Skeletal muscle tissue (tissue), 3 donors: ENCODE measurements at regions not wholly inside any gene's neighbourhood (a gene's known extent, or its start where the extent isn't known, plus 50 kb on each side); places are given as distances from the start of the nearest gene placed in this dataset.

ENCODE experiments used
- H3K27ac ChIP-seq: one replicate; pipeline ENCODE4 v1.7.0; 2013; ENCODE audit warnings: mild to moderate bottlenecking, low read depth, low read length, inconsistent platforms
- H3K27me3 ChIP-seq, 3 donors: one replicate each; pipeline ENCODE4 v1.7.0; 2013; ENCODE audit warnings: low read length in 3 of 3; ENCODE audit not compliant: control insufficient read depth in 3 of 3, insufficient read depth in 3 of 3
- H3K36me3 ChIP-seq, 3 donors: one replicate each; pipeline ENCODE4 v1.7.0; 2013; ENCODE audit warnings: low read length in 3 of 3; ENCODE audit not compliant: control insufficient read depth in 3 of 3, insufficient read depth in 3 of 3
- H3K4me1 ChIP-seq, 3 donors: one replicate each; pipeline ENCODE4 v1.7.0; 2013; ENCODE audit warnings: low read length in 3 of 3, mild to moderate bottlenecking in 3 of 3; ENCODE audit not compliant: control insufficient read depth in 3 of 3, insufficient read depth in 3 of 3
- H3K4me3 ChIP-seq, 3 donors: one replicate each; pipeline ENCODE4 v1.7.0; 2013; ENCODE audit warnings: low read length in 3 of 3
- H3K9ac ChIP-seq, 3 donors: one replicate each; pipeline ENCODE4 v1.7.0; 2013; ENCODE audit warnings: low read length in 3 of 3, mild to moderate bottlenecking in 3 of 3, moderate library complexity in 2 of 3, low read depth in 1 of 3
- H3K9me3 ChIP-seq, 3 donors: one replicate each; pipeline ENCODE4 v1.7.0; 2013; ENCODE audit warnings: low read length in 3 of 3; ENCODE audit not compliant: control insufficient read depth in 3 of 3
- donor health status: Osteomylitis.

- H3K4me1 ChIP-seq = peaks cover 0 to 3% (median 2%) of the 10 kb centered on the region in 3 donors
- no peak overlapping the region for H3K27ac ChIP-seq
- no peaks in the 10 kb centered on the region for H3K36me3 ChIP-seq
- no peaks in the 10 kb centered on the region for H3K9me3 ChIP-seq
- H3K9ac ChIP-seq = no peak overlapping the region
- H3K4me3 ChIP-seq = no peak overlapping the region
- peaks cover 22 to 44% (median 29%) of the 10 kb centered on the region in 3 donors for H3K27me3 ChIP-seq
Measured at GRCh38 chr6:168152306-168152963, 73.4 kb upstream of the FRMD1 start.

DNA sequence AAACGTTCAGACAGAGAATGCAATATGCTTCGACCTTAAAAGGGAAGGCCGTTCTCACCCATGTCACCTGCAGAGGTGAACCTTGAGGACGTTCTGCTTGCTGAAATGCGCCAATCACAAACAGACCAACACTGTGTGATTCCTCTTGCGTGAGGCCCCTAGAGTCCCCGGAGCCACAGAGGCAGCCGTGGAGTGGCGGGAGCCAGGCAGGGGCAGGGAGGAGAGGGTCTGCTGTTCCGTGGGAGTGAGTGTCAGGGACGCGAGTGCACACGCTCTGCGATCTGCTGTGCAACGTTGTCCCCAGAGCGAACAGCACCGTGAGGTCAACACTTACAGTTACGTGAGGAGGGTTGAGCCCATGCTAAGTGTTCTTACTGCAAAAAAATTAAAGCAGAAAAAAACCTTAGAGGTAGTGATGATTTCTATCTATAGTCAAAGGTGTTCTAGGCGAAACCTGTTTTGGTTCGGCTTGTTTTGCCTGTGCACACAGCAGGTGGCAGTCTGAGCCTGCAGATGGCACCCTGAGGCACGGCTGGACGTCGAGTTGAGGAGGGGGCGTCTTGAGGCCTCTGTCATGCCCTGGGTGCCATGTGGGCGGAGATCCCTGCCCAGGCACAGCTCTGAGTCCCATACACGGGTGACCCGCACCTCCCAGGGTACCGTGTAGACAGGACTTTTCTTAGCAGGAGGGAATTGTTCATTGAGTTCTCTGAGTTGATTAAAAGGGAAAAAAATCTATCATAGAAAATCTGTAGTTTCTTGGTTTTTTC is 71.7 kb upstream of the FRMD1 start:
- Histone ChIP-seq H3K9me3 (no peaks in the 10 kb centered on the region), H3K27me3 (peaks cover 20 to 27% (median 25%) of the 10 kb centered on the region in 3 donors), H3K36me3 (no peaks in the 10 kb centered on the region), H3K9ac (no peak overlapping the region), H3K27ac (no peak overlapping the region), H3K4me1 (no peaks in the 10 kb centered on the region), H3K4me3 (no peak overlapping the region)

DNA sequence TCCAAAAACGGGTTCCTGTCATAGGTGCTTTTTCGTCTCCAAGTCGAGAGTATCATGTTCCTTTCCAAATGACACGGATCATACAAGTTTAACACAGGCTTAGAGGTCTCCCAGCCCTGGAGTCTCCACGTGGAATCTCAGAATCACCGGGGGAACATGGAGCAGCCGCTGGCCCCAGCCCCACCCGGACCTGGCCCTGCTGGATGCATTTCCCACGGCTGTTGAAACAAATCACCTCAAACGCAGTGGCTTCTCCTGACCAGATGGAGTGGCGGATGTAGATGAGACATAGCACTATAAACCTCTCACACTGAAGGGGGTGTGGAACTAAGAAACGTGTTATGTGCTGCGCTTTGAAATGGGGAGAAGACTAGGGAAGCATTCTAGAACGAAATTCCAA is 70.0 kb upstream of the FRMD1 start:
- H3K9me3 ChIP-seq = no peaks in the 10 kb centered on the region
- H3K27me3 ChIP-seq = peaks cover 22 to 27% (median 25%) of the 10 kb centered on the region in 3 donors

GRCh38 chr6:168148231-168148849 is 69.3 kb upstream of the FRMD1 start:
- peaks cover 22 to 26% (median 25%) of the 10 kb centered on the region in 3 donors for H3K27me3 ChIP-seq

More for the DNA sequence above, 70.0 kb upstream of the FRMD1 start:
- Histone ChIP-seq H3K4me3 (no peak overlapping the region), H3K27ac (no peak overlapping the region), H3K36me3 (no peaks in the 10 kb centered on the region), H3K9ac (no peak overlapping the region), H3K4me1 (no peaks in the 10 kb centered on the region)

GRCh38 chr6:168147205-168147738 is 68.3 kb upstream of the FRMD1 start:
- Histone ChIP-seq H3K4me1 (no peaks in the 10 kb centered on the region), H3K4me3 (no peak overlapping the region), H3K27ac (no peak overlapping the region), H3K27me3 (peaks cover 22 to 25% (median 23%) of the 10 kb centered on the region in 3 donors), H3K36me3 (no peaks in the 10 kb centered on the region), H3K9me3 (no peaks in the 10 kb centered on the region), H3K9ac (no peak overlapping the region)

More at GRCh38 chr6:168148231-168148849, 69.3 kb upstream of the FRMD1 start:
- Histone ChIP-seq H3K9ac (no peak overlapping the region), H3K36me3 (no peaks in the 10 kb centered on the region), H3K27ac (no peak overlapping the region), H3K4me3 (no peak overlapping the region), H3K4me1 (no peaks in the 10 kb centered on the region), H3K9me3 (no peaks in the 10 kb centered on the region)

DNA sequence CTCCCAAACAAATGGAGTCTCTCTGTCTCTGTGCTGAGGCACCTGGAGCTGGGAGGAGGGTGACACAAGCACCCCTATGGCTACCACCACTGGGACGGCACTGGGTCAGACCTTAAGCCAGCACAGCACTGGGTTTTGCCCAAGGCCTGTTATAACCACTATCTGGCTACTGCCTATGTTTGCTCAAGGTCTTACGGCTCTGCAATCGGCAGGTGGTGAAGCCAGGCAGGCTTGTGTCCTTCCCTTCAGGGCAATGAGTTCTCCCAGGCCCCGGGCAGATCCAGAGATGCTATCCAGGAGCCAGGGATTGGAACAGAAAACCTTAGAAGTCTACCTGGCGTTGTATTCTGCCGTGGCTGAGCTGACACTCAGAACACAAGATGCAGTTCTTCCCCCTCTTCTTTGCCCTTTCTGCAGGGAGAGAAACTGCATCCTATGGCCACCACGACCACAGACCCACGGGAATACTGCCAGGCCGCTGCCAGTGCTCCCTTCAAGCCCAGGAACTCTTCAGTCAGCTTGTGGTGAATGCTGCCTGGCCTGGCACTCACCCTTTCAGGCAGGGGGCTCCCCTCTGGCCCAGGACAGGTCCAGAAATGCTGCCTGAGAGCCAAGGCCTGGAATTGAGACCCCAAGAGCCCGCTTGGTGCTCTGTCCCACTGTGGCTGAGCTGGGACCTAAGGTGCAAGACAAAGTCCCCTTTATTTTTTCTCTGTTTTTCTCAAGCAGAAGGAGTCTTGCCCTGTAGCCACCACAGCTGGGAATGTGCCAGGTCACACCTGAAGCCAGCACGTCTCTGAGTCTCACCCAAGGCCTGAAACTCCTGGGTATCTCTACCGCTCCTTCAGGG is 67.0 kb upstream of the FRMD1 start:
- H3K27ac ChIP-seq = no peak overlapping the region
- no peaks in the 10 kb centered on the region for H3K4me1 ChIP-seq
- H3K4me3 ChIP-seq = no peak overlapping the region
- no peaks in the 10 kb centered on the region for H3K36me3 ChIP-seq
- H3K9ac ChIP-seq = no peak overlapping the region
- no peaks in the 10 kb centered on the region for H3K9me3 ChIP-seq
- peaks cover 21 to 24% (median 22%) of the 10 kb centered on the region in 3 donors for H3K27me3 ChIP-seq

DNA sequence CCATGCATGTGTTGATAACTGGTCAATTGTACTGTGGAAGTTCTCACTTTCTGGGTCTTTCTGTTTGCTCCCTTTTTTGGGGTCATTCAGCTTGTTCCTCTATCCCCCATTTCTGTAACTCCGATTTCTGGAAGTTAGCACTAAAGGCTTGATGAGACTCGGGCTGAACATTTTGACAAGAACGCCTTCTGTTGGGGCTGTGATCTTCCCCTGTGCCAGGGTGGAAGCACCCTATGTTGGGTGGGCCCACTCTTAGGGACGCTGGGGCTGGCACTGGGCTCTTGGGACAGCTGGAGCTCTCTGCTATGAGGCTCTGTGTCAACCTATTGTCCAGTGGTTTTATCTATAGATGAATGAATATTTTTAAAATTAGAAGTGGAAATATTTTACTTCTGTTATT is 60.1 kb upstream of the FRMD1 start:
- no peak overlapping the region for H3K9ac ChIP-seq
- no peaks in the 10 kb centered on the region for H3K27me3 ChIP-seq
- H3K9me3 ChIP-seq = no peaks in the 10 kb centered on the region
- no peak overlapping the region for H3K4me3 ChIP-seq
- no peak overlapping the region for H3K27ac ChIP-seq
- peaks cover 0 to 2% (median 0%) of the 10 kb centered on the region in 3 donors for H3K4me1 ChIP-seq
- no peaks in the 10 kb centered on the region for H3K36me3 ChIP-seq

DNA sequence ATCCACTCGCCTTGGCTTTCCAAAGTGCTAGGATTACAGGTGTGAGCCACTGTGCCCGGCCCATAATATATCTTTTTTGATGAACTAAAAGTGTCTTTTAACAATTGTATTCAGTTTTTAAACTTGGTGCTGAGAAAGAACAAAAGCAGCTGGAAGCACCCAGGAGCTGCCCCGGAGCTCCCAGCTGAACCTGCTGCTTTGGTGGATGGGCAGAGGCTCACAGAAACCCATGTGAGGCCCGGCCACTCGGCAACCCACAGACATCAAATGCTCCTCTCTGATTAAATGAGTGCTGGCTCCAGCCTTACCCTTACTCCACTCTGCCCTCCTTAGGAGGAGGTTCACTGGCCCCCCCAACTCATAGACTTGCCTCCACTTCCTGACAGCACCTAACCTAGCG is 59.4 kb upstream of the FRMD1 start:
- peaks cover 5 to 9% (median 7%) of the 10 kb centered on the region in 3 donors for H3K4me1 ChIP-seq
- no peaks in the 10 kb centered on the region for H3K27me3 ChIP-seq
- no peaks in the 10 kb centered on the region for H3K36me3 ChIP-seq
- no peak overlapping the region for H3K9ac ChIP-seq
- no peak overlapping the region for H3K4me3 ChIP-seq
- H3K9me3 ChIP-seq = no peaks in the 10 kb centered on the region
- no peak overlapping the region for H3K27ac ChIP-seq

DNA sequence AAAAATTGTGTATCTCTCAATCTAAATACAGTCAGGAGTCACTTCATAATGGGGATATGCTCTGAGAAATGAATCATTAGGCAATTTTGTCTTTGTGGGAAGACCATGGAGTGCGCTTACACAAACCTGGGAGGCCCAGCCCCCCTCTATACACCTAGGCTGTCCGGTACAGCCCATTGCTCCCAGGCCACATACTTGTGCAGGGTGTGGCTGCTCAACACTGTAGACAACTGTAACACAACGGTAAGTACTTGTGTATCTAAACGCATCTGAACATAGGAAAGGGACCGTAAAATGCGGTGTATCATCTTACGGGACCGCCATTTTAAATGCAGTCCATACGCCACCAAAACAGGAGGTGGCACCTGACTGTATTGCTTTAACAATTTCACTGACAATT is 58.0 kb upstream of the FRMD1 start:
- H3K27me3 ChIP-seq = no peaks in the 10 kb centered on the region
- no peaks in the 10 kb centered on the region for H3K36me3 ChIP-seq
- peaks cover 18 to 23% (median 19%) of the 10 kb centered on the region in 3 donors for H3K4me1 ChIP-seq
- H3K4me3 ChIP-seq = no peak overlapping the region
- no peak overlapping the region for H3K27ac ChIP-seq
- no peaks in the 10 kb centered on the region for H3K9me3 ChIP-seq
- H3K9ac ChIP-seq = no peak overlapping the region
